Smooth muscle cell (in vitro differentiated cells): ENCODE measurements at regions not wholly inside any gene's neighbourhood (a gene's known extent, or its start where the extent isn't known, plus 50 kb on each side); places are given as distances from the start of the nearest gene placed in this dataset.
"Not testable (repeated sequence)": the region's sequence is repeated elsewhere in the genome, so short reads cannot be mapped to it uniquely, and the experiment has no call there.

Experiments used
- DNase-seq: peaks from one replicate; lab custom pipeline; 2025; ENCODE audit not compliant: unreplicated experiment; lab: John Stamatoyannopoulos, UW
- H2AFZ ChIP-seq: fragments of 200-600 bp; sonication (generic); 2 replicates; pipeline ENCODE4 v1.6.0; 2016; ENCODE audit warnings: antibody characterized with exemption, low read depth, mild to moderate bottlenecking
- H3F3A ChIP-seq: fragments of 200-600 bp; sonication (generic); 2 replicates; pipeline ENCODE4 v1.6.0; 2017; ENCODE audit warnings: antibody characterized with exemption, low read depth
- H3K27ac ChIP-seq: fragments of 200-600 bp; sonication (generic); 2 replicates; pipeline ENCODE4 v1.5.1; 2016; ENCODE audit warnings: low read depth, mild to moderate bottlenecking
- H3K27me3 ChIP-seq: fragments of 200-600 bp; sonication (generic); 2 replicates; pipeline ENCODE4 v1.6.1; 2016; ENCODE audit warnings: low read depth, mild to moderate bottlenecking
- H3K36me3 ChIP-seq: fragments of 200-600 bp; sonication (generic); 2 replicates; pipeline ENCODE4 v1.5.1; 2016; ENCODE audit warnings: low read depth
- H3K4me1 ChIP-seq: fragments of 200-600 bp; sonication (generic); 2 replicates; pipeline ENCODE4 v1.5.1; 2016; ENCODE audit warnings: low read depth
- H3K4me2 ChIP-seq: fragments of 200-600 bp; sonication (generic); 2 replicates; pipeline ENCODE4 v1.6.0; 2016; ENCODE audit warnings: mild to moderate bottlenecking
- H3K4me3 ChIP-seq: fragments of 200-600 bp; sonication (generic); 2 replicates; pipeline ENCODE4 v1.5.1; 2016; ENCODE audit warnings: mild to moderate bottlenecking
- H3K79me2 ChIP-seq: fragments of 200-600 bp; sonication (generic); 2 replicates; pipeline ENCODE4 v1.6.0; 2016; ENCODE audit warnings: low read depth, mild to moderate bottlenecking
- H3K9ac ChIP-seq: fragments of 200-600 bp; sonication (generic); 2 replicates; pipeline ENCODE4 v1.6.0; 2016; ENCODE audit warnings: low read depth
- H3K9me3 ChIP-seq: fragments of 200-600 bp; sonication (generic); replicated peaks from 2 replicates; pipeline ENCODE4 v1.5.1; 2016; ENCODE audit warnings: low read depth
- H4K20me1 ChIP-seq: fragments of 200-600 bp; sonication (generic); 2 replicates; pipeline ENCODE4 v1.6.0; 2016; ENCODE audit warnings: low read depth
- WGBS: methylation state at CpG from one replicate; pipeline ENCODE4 v1.1.7; 2016; ENCODE audit warnings: low lambda C conversion rate; 5-methylcytosine and 5-hydroxymethylcytosine counted together

DNA sequence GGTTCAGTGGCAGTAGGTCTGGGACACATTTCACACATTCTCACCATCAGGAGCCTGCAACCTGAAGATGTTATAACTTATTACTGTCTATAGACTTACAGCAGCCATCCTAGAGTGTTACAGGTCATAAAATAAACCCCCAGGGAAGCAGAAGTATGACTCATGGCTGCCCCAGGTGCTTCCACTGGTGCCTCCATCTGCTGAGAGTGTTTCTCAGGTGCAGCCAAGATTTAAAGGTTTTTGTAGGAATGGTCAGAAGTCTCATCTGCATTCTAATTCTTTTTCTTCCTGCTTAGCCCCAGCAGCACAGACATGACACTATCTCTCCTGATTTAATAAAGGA lies 1319.6 kb downstream of the RPIA start:
- H3K27ac ChIP-seq, H3K4me3 ChIP-seq, DNase-seq, H3K4me1 ChIP-seq, H3K9ac ChIP-seq, H3F3A ChIP-seq, H3K9me3 ChIP-seq, H3K36me3 ChIP-seq, H3K79me2 ChIP-seq, H3K4me2 ChIP-seq, H4K20me1 ChIP-seq, H3K27me3 ChIP-seq, H2AFZ ChIP-seq: not testable (repeated sequence)

DNA sequence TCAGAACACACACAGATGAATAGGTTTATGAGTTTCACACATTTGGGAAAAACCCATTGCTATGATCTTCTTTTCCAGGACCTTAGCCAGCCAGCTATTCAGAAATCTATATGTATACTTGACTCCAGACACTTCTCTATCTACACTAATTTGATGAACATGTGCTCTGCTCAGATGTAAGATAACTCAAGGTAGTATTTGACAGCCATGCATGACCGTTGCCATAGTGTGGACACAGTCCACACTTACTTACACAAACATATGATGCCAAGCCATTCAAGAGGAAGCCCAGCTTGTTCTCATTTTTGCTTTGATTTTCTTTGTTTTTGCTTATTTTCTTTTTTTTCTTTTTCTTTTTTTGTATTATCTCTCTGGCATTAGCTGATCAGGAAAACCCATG lies 1328.4 kb downstream of the RPIA start:
- not testable (repeated sequence) for H3K79me2 ChIP-seq, H3K4me1 ChIP-seq, H3K9me3 ChIP-seq, H3K27ac ChIP-seq, H3F3A ChIP-seq, H3K4me2 ChIP-seq, H2AFZ ChIP-seq, H3K9ac ChIP-seq, H3K36me3 ChIP-seq, H4K20me1 ChIP-seq, DNase-seq, H3K4me3 ChIP-seq, H3K27me3 ChIP-seq
- WGBS: 50% methylated on average over 1 of the region's 1 CpG

DNA sequence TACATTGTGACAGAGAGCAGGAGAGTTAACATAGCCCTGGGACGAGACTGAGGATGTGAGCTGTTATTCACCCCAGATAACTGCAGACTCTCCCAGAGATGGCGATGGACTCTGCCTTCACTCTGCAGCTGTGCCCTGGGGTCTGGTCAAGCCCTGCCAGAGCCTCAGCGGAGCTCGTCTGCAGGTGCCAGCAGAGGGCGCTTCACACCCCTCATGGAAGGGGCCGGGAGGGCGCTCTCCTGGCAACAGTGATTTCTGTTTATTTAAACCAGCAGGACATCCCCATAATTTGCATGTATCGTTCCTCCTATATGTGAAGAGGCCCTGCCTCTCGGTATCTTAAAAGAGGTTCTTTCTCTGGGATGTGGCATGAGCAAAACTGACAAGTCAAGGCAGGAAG lies 1329.8 kb downstream of the RPIA start:
- not testable (repeated sequence) for H3K4me3 ChIP-seq, H3K4me1 ChIP-seq, DNase-seq, H2AFZ ChIP-seq, H3F3A ChIP-seq, H3K79me2 ChIP-seq, H3K27ac ChIP-seq, H4K20me1 ChIP-seq, H3K9ac ChIP-seq, H3K36me3 ChIP-seq, H3K27me3 ChIP-seq, H3K9me3 ChIP-seq, H3K4me2 ChIP-seq
- WGBS: 48% methylated on average over 5 of the region's 9 CpGs

DNA sequence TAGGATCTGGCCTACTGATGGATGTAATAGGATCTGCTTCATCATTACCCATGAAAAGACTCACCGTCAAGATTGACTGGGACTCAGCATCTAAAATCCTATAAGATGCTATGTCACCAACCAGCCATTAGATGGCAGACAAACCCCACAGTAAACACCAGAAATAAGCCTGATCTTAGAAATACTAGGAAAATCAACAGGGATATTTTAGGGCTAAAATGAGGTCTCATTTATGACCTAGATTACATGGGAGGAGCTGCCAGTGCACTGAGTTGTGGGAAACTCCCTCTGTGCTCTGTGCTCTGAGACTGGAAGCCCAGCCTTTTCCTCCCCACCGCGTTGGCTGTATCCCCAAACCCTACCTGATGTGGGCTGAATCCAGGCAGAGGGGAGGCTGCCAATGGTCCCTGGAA lies 1335.8 kb downstream of the RPIA start:
- not testable (repeated sequence) for H3K4me3 ChIP-seq, H3K9ac ChIP-seq, H4K20me1 ChIP-seq, DNase-seq, H3F3A ChIP-seq, H3K36me3 ChIP-seq, H3K27me3 ChIP-seq, H2AFZ ChIP-seq, H3K4me2 ChIP-seq, H3K9me3 ChIP-seq, H3K27ac ChIP-seq, H3K79me2 ChIP-seq, H3K4me1 ChIP-seq
- WGBS: 70% methylated on average over 3 of the region's 3 CpGs

DNA sequence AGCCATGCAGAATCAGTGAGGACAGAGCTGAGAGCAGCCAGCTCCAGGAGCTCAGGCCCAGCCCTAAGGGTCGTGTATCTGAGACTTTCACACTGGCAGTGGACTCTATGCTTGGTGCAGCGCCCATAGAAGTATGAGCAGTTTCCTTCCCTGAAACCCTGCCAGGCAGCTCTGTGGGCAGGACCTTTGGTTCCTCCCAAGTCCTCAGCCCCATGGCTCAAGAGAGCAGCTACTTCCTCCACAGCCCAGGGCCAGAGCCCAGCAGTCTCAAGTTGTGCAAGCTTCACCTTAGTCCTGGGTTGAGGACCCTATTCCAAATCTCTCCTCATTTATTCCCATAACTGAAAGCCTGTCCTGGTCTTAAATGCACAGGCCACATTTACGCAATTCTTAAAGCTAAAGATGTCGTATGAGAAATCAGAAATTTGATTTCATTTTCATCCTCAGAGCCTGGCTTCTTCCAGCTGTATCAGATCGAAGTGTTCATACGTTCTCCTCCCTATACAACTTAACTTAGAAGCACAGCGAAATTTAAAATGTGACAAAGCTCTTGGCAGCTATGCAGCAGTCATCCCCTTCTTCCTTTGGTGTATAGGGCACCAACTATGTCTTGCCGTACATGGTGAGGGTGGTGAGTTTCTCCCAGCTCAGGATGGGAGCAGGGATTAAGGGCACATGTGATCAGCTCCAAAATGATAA lies 1337.1 kb downstream of the RPIA start:
- not testable (repeated sequence) for H3K4me3 ChIP-seq, DNase-seq, H3K9me3 ChIP-seq, H3F3A ChIP-seq, H3K27me3 ChIP-seq, H4K20me1 ChIP-seq, H3K9ac ChIP-seq, H3K79me2 ChIP-seq, H3K36me3 ChIP-seq, H3K4me2 ChIP-seq, H3K4me1 ChIP-seq, H3K27ac ChIP-seq, H2AFZ ChIP-seq
- WGBS: 67% methylated on average over 8 of the region's 8 CpGs

DNA sequence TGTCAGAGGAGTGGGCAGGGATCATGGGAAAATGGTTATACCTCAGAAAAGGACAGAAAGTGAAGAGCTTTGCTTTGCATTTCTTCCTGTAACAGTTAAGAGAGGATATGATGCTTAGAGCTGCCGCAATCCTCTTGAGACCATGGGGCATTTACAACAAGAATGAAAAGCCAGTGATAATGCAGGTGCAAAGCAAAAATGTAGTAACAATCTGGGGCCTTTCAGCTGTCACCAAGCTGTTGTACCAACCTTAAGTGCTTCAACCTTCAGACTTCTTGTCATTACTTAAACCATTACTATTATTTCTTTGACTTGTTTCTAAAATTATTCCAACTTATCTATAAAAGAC lies 1337.6 kb downstream of the RPIA start:
- H3K79me2 ChIP-seq, H3K4me3 ChIP-seq, H3K4me2 ChIP-seq, H3K4me1 ChIP-seq, H3K9me3 ChIP-seq, H2AFZ ChIP-seq, H3F3A ChIP-seq, H3K36me3 ChIP-seq, DNase-seq, H4K20me1 ChIP-seq, H3K27ac ChIP-seq, H3K27me3 ChIP-seq, H3K9ac ChIP-seq: not testable (repeated sequence)
- WGBS: 100% methylated on average over 1 of the region's 1 CpG

DNA sequence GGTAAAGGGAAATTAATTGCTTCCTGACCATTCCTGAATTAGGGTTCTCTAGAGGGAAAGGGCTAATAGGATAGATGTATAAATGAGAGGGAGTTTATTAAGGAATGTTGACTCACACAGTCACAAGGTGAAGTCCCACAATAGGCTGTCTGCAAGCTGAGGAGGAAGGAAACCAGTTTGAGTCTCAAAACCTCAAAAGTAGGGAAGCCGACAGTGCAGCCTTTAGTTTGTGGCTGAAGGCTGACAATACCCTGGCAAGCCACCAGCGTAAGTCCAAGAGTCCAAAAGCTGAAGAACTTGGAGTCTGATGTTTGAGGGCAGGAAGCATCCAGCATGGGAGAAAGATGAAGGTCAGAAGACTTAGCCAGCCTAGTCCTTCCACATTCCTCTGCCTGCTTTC lies 1340.8 kb downstream of the RPIA start:
- H3K27ac ChIP-seq, H3F3A ChIP-seq, H3K27me3 ChIP-seq, DNase-seq, H3K4me3 ChIP-seq, H4K20me1 ChIP-seq, H3K79me2 ChIP-seq, H3K4me1 ChIP-seq, H2AFZ ChIP-seq, H3K9me3 ChIP-seq, H3K9ac ChIP-seq, H3K4me2 ChIP-seq, H3K36me3 ChIP-seq: not testable (repeated sequence)
- 62% methylated on average over 2 of the region's 2 CpGs for whole genome bisulfite sequencing

DNA sequence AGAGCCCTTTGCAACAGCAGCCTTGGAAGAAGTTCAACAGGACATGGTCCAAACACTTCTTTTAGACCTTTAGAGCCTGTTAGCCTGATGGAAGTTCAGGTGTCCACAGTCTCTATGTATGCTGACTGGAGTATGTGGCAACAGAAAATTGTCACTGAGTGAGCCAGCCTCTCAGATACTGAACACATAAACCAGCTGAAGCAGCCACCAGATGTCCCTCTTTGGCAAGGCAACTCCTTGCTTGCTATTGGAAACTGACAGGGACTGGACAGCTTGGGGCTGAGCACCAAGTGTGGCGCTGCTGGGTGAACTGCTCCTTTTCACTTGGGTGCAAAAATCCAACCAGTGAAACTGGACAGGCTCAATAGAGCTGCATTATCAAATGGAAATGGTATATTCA lies 1344.9 kb downstream of the RPIA start:
- not testable (repeated sequence) for DNase-seq, H3K4me1 ChIP-seq, H3K4me2 ChIP-seq, H3K36me3 ChIP-seq, H3K27ac ChIP-seq, H3K9ac ChIP-seq, H3F3A ChIP-seq, H3K79me2 ChIP-seq, H2AFZ ChIP-seq, H3K27me3 ChIP-seq, H4K20me1 ChIP-seq, H3K9me3 ChIP-seq, H3K4me3 ChIP-seq
- WGBS: 36% methylated on average over 1 of the region's 1 CpG

DNA sequence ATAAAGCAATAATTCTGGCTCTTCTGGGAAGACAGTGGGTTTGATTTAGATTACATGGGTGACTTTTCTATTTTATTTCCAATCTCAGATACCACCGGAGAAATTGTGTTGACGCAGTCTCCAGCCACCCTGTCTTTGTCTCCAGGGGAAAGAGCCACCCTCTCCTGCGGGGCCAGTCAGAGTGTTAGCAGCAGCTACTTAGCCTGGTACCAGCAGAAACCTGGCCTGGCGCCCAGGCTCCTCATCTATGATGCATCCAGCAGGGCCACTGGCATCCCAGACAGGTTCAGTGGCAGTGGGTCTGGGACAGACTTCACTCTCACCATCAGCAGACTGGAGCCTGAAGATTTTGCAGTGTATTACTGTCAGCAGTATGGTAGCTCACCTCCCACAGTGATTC lies 1347.6 kb downstream of the RPIA start:
- H3K27me3 ChIP-seq, H3K4me2 ChIP-seq, H4K20me1 ChIP-seq, H3K36me3 ChIP-seq, H3K4me3 ChIP-seq, H3K27ac ChIP-seq, H3F3A ChIP-seq, H3K4me1 ChIP-seq, DNase-seq, H3K79me2 ChIP-seq, H3K9ac ChIP-seq, H3K9me3 ChIP-seq, H2AFZ ChIP-seq: not testable (repeated sequence)
- 62% methylated on average over 4 of the region's 4 CpGs for WGBS
